ENCODE measurements at regions not wholly inside any gene's neighbourhood (a gene's known extent, or its start where the extent isn't known, plus 50 kb on each side); places are given as distances from the start of the nearest gene placed in this dataset.

GRCh38 chr1:177360791-177361190, 190.0 kb downstream of the BRINP2 start:
- ChIA-PET POLR2A (no interaction called here), CTCF (interaction anchor here (0.6 kb wide), 1 partner anchor 68 kb away, joined by 3 read pairs; no protein-coding TSS in a partner anchor)
- no peak for DNase-seq
- Mint-ChIP-seq H3K4me3 (no peak overlapping the region), H3K9me3 (no peaks in the 10 kb centered on the region), H3K4me1 (ENCODE audit: low read depth) (no peaks in the 10 kb centered on the region), H3K27me3 (peaks cover under 1% of the 10 kb centered on the region), H3K27ac (no peak overlapping the region), H3K36me3 (no peaks in the 10 kb centered on the region)
- intact Hi-C loops (cut with micrococcal nuclease): no loop called here

- no peak overlapping the region for H3K27ac Mint-ChIP-seq
- no peak for DNase-seq
- H3K9me3 Mint-ChIP-seq: no peaks in the 10 kb centered on the region
- intact Hi-C loops (cut with micrococcal nuclease): no loop called here
- H3K27me3 Mint-ChIP-seq: peaks cover 2% of the 10 kb centered on the region
- H3K4me3 Mint-ChIP-seq: no peak overlapping the region
- H3K36me3 Mint-ChIP-seq: no peaks in the 10 kb centered on the region
- POLR2A ChIA-PET: no interaction called here
- H3K4me1 Mint-ChIP-seq (ENCODE audit: low read depth): no peaks in the 10 kb centered on the region
- CTCF ChIA-PET: interaction anchor here (0.6 to 1.1 kb wide), 2 partner anchors 477 to 929 kb away, joined by 3 read pairs; no protein-coding TSS in a partner anchor
Observed at GRCh38 chr1:177356674-177357435, 186.1 kb downstream of the BRINP2 start.

GRCh38 chr1:177355575-177355974, 184.8 kb downstream of the BRINP2 start:
- peaks cover 2% of the 10 kb centered on the region for H3K27me3 Mint-ChIP-seq

DNA sequence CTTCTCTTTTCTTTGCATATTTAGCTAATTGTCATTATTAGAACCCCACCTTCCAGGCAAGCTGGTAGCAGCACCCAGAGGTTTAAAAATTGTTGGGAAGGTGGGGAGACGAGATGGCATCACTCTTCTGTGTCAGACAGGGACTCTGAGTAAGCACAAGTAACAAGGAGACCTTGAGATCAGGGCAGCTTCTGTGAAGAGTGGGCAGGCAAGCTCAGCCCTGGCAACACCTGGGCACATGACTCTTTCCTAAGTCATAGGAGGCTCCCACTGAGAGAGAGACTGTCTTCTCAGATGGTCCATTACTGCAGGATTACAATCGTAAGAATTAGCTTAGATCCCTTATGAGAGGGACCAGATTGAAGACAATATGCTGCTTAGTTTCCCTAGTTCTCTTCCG, 183.5 kb downstream of the BRINP2 start:
- Mint-ChIP-seq H3K27ac (no peak overlapping the region), H3K4me1 (ENCODE audit: low read depth) (no peaks in the 10 kb centered on the region), H3K27me3 (peaks cover 2% of the 10 kb centered on the region), H3K9me3 (no peaks in the 10 kb centered on the region), H3K4me3 (no peak overlapping the region), H3K36me3 (no peaks in the 10 kb centered on the region)
- POLR2A ChIA-PET: no interaction called here
- intact Hi-C loops (cut with micrococcal nuclease): no loop called here
- no peak for DNase-seq
- CTCF ChIA-PET: no interaction called here

More at GRCh38 chr1:177355575-177355974, 184.8 kb downstream of the BRINP2 start:
- Mint-ChIP-seq H3K9me3 (no peaks in the 10 kb centered on the region), H3K27ac (no peak overlapping the region), H3K4me1 (ENCODE audit: low read depth) (no peaks in the 10 kb centered on the region), H3K4me3 (no peak overlapping the region), H3K36me3 (no peaks in the 10 kb centered on the region)
- POLR2A ChIA-PET: no interaction called here
- intact Hi-C loops (cut with micrococcal nuclease): no loop called here
- DNase-seq: no peak
- CTCF ChIA-PET: interaction anchor here (1.1 kb wide), 1 partner anchor 475 kb away, joined by 3 read pairs; no protein-coding TSS in a partner anchor

DNA sequence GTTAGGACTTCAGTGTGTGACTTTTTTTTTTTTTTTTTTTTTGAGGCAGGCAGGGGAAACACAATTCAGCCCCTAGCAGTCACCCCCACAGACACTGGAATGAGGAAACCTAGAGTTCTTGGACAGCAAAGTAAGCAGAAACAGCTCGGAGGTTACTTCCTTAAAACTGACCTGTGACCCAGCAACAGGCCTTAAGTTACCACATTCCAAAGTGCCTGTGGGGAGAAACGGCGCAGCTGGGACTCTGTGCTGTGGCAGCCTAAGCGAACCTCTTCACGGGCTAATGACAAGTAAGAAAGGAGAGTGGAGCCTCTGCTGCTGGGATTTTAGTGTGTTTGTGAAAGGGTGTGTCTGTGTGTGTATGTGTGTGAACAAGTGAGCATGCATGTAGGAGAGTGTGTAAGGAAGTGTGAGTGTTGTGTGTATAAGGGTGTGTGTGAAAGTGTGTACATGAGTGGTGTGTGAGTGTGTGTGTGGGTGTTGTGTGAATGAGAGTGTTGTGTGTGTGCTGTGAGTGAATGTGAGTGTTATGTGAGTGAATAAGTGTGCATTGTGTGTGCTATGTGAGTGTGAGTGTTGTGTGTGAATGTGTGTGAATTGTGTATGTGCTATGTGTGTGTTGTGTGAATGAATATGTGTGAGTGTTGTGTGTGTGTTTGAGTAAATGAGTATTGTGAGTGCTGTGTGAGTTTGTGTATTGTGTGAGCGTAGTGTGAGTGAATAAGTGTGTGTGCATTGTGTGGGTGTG, 180.8 kb downstream of the BRINP2 start:
- Mint-ChIP-seq H3K27me3 (peaks cover 2% of the 10 kb centered on the region), H3K36me3 (no peaks in the 10 kb centered on the region), H3K4me1 (ENCODE audit: low read depth) (no peaks in the 10 kb centered on the region), H3K9me3 (no peaks in the 10 kb centered on the region), H3K27ac (no peak overlapping the region), H3K4me3 (no peak overlapping the region)
- POLR2A ChIA-PET: no interaction called here
- no peak for DNase-seq
- intact Hi-C loops (cut with micrococcal nuclease): no loop called here
- CTCF ChIA-PET: no interaction called here

- Mint-ChIP-seq H3K27ac (no peak overlapping the region), H3K27me3 (no peaks in the 10 kb centered on the region), H3K36me3 (no peaks in the 10 kb centered on the region), H3K4me1 (ENCODE audit: low read depth) (no peaks in the 10 kb centered on the region), H3K4me3 (no peak overlapping the region), H3K9me3 (no peaks in the 10 kb centered on the region)
- no peak for DNase-seq
- intact Hi-C loops (cut with micrococcal nuclease): no loop called here
- POLR2A ChIA-PET: no interaction called here
- CTCF ChIA-PET: no interaction called here
Observed at GRCh38 chr1:177346790-177347359, 176.1 kb downstream of the BRINP2 start.

- no peaks in the 10 kb centered on the region for H3K4me1 Mint-ChIP-seq (ENCODE audit: low read depth)
- DNase-seq: no peak
- CTCF ChIA-PET: no interaction called here
- H3K36me3 Mint-ChIP-seq: no peaks in the 10 kb centered on the region
- H3K27ac Mint-ChIP-seq: no peak overlapping the region
- no peak overlapping the region for H3K4me3 Mint-ChIP-seq
- intact Hi-C loops (cut with micrococcal nuclease): no loop called here
- no peaks in the 10 kb centered on the region for H3K27me3 Mint-ChIP-seq
- POLR2A ChIA-PET: no interaction called here
- no peaks in the 10 kb centered on the region for H3K9me3 Mint-ChIP-seq
Observed at GRCh38 chr1:177343445-177343844, 172.7 kb downstream of the BRINP2 start.

GRCh38 chr1:177341773-177342172, 171.0 kb downstream of the BRINP2 start:
- no peaks in the 10 kb centered on the region for H3K27me3 Mint-ChIP-seq
- ChIA-PET POLR2A (no interaction called here), CTCF (no interaction called here)
- no peaks in the 10 kb centered on the region for H3K4me1 Mint-ChIP-seq (ENCODE audit: low read depth)
- DNase-seq: no peak
- H3K9me3 Mint-ChIP-seq: no peaks in the 10 kb centered on the region
- H3K36me3 Mint-ChIP-seq: no peaks in the 10 kb centered on the region
- intact Hi-C loops (cut with micrococcal nuclease): no loop called here
- no peak overlapping the region for H3K4me3 Mint-ChIP-seq
- no peak overlapping the region for H3K27ac Mint-ChIP-seq

DNA sequence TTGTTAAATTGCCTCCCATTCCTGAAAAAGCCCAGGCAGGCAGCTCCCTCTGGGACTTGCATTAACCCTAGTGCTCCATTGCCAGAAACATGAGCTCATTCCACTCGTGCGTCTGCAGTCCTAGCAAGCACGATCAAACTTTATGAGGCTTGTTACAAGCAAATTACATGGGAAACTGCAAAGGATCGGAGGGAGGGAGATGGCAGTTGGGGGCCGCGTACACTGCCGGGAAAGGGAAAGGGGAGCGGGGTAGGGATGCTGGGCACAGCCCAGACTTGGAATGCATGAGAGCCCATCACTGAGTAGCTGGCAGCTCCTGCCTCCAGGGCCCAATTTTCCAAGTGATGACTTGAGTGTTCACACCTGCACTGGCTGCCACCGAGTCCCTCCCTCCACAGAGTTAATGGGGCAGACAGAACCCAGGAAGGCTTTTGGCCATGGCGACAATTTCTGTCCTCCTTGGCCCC, 169.9 kb downstream of the BRINP2 start:
- no peaks in the 10 kb centered on the region for H3K9me3 Mint-ChIP-seq
- intact Hi-C loops (cut with micrococcal nuclease): no loop called here
- DNase-seq: no peak
- CTCF ChIA-PET: no interaction called here
- H3K4me1 Mint-ChIP-seq (ENCODE audit: low read depth): no peaks in the 10 kb centered on the region
- H3K27me3 Mint-ChIP-seq: no peaks in the 10 kb centered on the region
- POLR2A ChIA-PET: no interaction called here
- H3K4me3 Mint-ChIP-seq: no peak overlapping the region
- no peaks in the 10 kb centered on the region for H3K36me3 Mint-ChIP-seq
- H3K27ac Mint-ChIP-seq: no peak overlapping the region

DNA sequence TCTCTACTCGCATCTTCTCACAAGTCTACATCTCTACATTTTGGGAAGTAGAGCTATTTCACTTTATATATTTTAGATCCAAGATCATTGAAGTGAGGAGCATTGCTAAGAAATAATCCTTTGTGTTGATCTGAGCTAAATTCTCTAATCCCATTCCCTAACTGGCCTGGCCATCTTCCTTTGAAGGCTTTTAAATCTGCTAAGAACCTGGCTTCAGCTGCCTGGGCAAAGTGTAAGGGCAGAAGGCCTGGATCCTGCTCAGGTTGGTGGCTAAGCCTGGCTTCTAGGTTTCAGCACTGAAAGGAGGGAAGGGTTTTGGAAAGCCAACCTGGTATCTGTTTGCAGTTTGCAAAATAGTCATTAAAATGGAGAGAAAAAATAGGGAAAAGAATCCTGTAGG, 167.6 kb downstream of the BRINP2 start:
- Mint-ChIP-seq H3K36me3 (no peaks in the 10 kb centered on the region), H3K4me1 (ENCODE audit: low read depth) (no peaks in the 10 kb centered on the region), H3K27me3 (no peaks in the 10 kb centered on the region), H3K9me3 (no peaks in the 10 kb centered on the region), H3K27ac (no peak overlapping the region), H3K4me3 (no peak overlapping the region)
- POLR2A ChIA-PET: no interaction called here
- no peak for DNase-seq
- CTCF ChIA-PET: no interaction called here
- intact Hi-C loops (cut with micrococcal nuclease): no loop called here

DNA sequence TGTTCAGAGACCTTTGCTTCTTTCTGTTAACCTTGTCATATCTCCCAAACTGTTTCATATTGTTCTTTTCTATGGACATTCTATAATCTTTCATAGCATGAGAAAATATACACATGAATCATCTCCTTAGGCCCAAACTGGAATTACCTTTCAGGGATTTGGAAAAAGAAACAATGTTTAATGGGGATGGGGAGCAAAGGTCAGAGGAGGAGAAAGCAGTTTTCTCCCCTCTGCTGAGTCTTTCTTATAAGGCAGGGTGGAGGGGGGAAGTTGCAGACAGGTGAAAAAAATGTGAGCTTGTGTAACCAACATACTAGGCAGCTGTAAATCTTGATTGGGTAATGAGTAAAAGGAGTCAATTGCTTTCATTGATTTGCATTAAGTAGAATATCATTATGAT, 164.1 kb downstream of the BRINP2 start:
- DNase-seq: no peak
- no peak overlapping the region for H3K4me3 Mint-ChIP-seq
- no peaks in the 10 kb centered on the region for H3K9me3 Mint-ChIP-seq
- no peak overlapping the region for H3K27ac Mint-ChIP-seq
- H3K36me3 Mint-ChIP-seq: no peaks in the 10 kb centered on the region
- no peaks in the 10 kb centered on the region for H3K4me1 Mint-ChIP-seq (ENCODE audit: low read depth)
- CTCF ChIA-PET: no interaction called here
- POLR2A ChIA-PET: no interaction called here
- H3K27me3 Mint-ChIP-seq: no peaks in the 10 kb centered on the region
- intact Hi-C loops (cut with micrococcal nuclease): no loop called here

- no peak overlapping the region for H3K4me3 Mint-ChIP-seq
- H3K27me3 Mint-ChIP-seq: no peaks in the 10 kb centered on the region
- no peaks in the 10 kb centered on the region for H3K4me1 Mint-ChIP-seq (ENCODE audit: low read depth)
- CTCF ChIA-PET: no interaction called here
- no peaks in the 10 kb centered on the region for H3K9me3 Mint-ChIP-seq
- no peak for DNase-seq
- H3K27ac Mint-ChIP-seq: no peak overlapping the region
- intact Hi-C loops (cut with micrococcal nuclease): no loop called here
- POLR2A ChIA-PET: no interaction called here
- no peaks in the 10 kb centered on the region for H3K36me3 Mint-ChIP-seq
Observed at GRCh38 chr1:177333936-177334595, 163.3 kb downstream of the BRINP2 start.
